Osteoblast (primary cell): ENCODE measurements at regions not wholly inside any gene's neighbourhood (a gene's known extent, or its start where the extent isn't known, plus 50 kb on each side); places are given as distances from the start of the nearest gene placed in this dataset.

Source experiments
- DNase-seq: peaks from one replicate; pipeline ENCODE4 v3.0.0; 2011; ENCODE audit warnings: low spot score, mixed read lengths; ENCODE audit not compliant: insufficient read length; ENCODE audit errors: missing footprints
- H2AFZ ChIP-seq: 2 replicates; pipeline ENCODE4 v1.6.0; 2011; ENCODE audit warnings: mild to moderate bottlenecking, low read length
- H3K27ac ChIP-seq: 2 replicates; pipeline ENCODE4 v1.5.1; 2011; ENCODE audit warnings: mild to moderate bottlenecking, low read depth, low read length, moderate library complexity
- H3K27me3 ChIP-seq: 2 replicates; pipeline ENCODE4 v1.6.0; 2012; ENCODE audit warnings: mild to moderate bottlenecking, control low read depth, inconsistent platforms, low read length, moderate library complexity; ENCODE audit not compliant: insufficient read depth
- H3K36me3 ChIP-seq: 2 replicates; pipeline ENCODE4 v1.5.1; 2011; ENCODE audit warnings: mild to moderate bottlenecking, low read length, control low read depth, moderate library complexity; ENCODE audit not compliant: insufficient read depth
- H3K4me1 ChIP-seq: 2 replicates; pipeline ENCODE4 v1.5.1; 2011; ENCODE audit warnings: mild to moderate bottlenecking, low read length, control low read depth, moderate library complexity; ENCODE audit not compliant: insufficient read depth
- H3K4me2 ChIP-seq: 2 replicates; pipeline ENCODE4 v1.6.0; 2011; ENCODE audit warnings: mild to moderate bottlenecking, low read length; ENCODE audit not compliant: insufficient read depth
- H3K4me3 ChIP-seq: fragments of 200-600 bp; sonication (generic); 3 replicates; pipeline ENCODE4 v1.5.1; 2012; ENCODE audit warnings: mild to moderate bottlenecking, low read length, inconsistent platforms; ENCODE audit not compliant: insufficient read depth
- H3K79me2 ChIP-seq: 2 replicates; pipeline ENCODE4 v1.6.0; 2012; ENCODE audit warnings: mild to moderate bottlenecking, low read length, control low read depth, inconsistent platforms; ENCODE audit not compliant: insufficient read depth
- H3K9me3 ChIP-seq: 2 replicates; pipeline ENCODE4 v1.5.1; 2011; ENCODE audit warnings: low read depth, low read length, control low read depth
- H4K20me1 ChIP-seq: 2 replicates; pipeline ENCODE4 v1.6.0; 2012; ENCODE audit warnings: mild to moderate bottlenecking, low read length, control low read depth; ENCODE audit not compliant: insufficient read depth
- CTCF ChIP-seq: IDR thresholded peaks from 2 replicates; pipeline ENCODE4 v1.5.1; 2011; ENCODE audit warnings: mild to moderate bottlenecking, low read depth, low read length, moderate library complexity; ENCODE audit errors: extremely low read depth

GRCh38 chr10:64011912-64012714, 490.9 kb downstream of the REEP3 start:
- H2AFZ ChIP-seq: no peak overlapping the region
- no peaks in the 10 kb centered on the region for H4K20me1 ChIP-seq
- no peaks in the 10 kb centered on the region for H3K27me3 ChIP-seq
- no peak for DNase-seq
- no peak overlapping the region for H3K27ac ChIP-seq
- H3K4me3 ChIP-seq: no peak overlapping the region
- H3K4me2 ChIP-seq: no peak overlapping the region
- no peaks in the 10 kb centered on the region for H3K4me1 ChIP-seq
- H3K79me2 ChIP-seq: no peaks in the 10 kb centered on the region
- TF ChIP-seq CTCF: no peak
- no peaks in the 10 kb centered on the region for H3K9me3 ChIP-seq
- no peaks in the 10 kb centered on the region for H3K36me3 ChIP-seq

GRCh38 chr10:64014281-64014680, 493.1 kb downstream of the REEP3 start:
- Histone ChIP-seq H3K4me2 (no peak overlapping the region), H3K27me3 (no peaks in the 10 kb centered on the region), H3K4me1 (no peaks in the 10 kb centered on the region), H3K27ac (no peak overlapping the region), H4K20me1 (no peaks in the 10 kb centered on the region), H3K9me3 (no peaks in the 10 kb centered on the region), H3K79me2 (no peaks in the 10 kb centered on the region), H3K36me3 (no peaks in the 10 kb centered on the region), H2AFZ (no peak overlapping the region), H3K4me3 (no peak overlapping the region)
- DNase-seq: no peak
- TF ChIP-seq CTCF: no peak

- Histone ChIP-seq H3K79me2 (no peaks in the 10 kb centered on the region), H4K20me1 (no peaks in the 10 kb centered on the region), H3K4me1 (no peaks in the 10 kb centered on the region), H3K27me3 (no peaks in the 10 kb centered on the region), H3K4me2 (no peak overlapping the region), H3K36me3 (no peaks in the 10 kb centered on the region), H3K27ac (no peak overlapping the region), H3K4me3 (no peak overlapping the region), H3K9me3 (no peaks in the 10 kb centered on the region), H2AFZ (no peak overlapping the region)
- TF ChIP-seq CTCF: no peak
- no peak for DNase-seq
Observed at GRCh38 chr10:64023926-64024470, 502.8 kb downstream of the REEP3 start.

GRCh38 chr10:64033711-64034110, 512.5 kb downstream of the REEP3 start:
- H2AFZ ChIP-seq: no peak overlapping the region
- H4K20me1 ChIP-seq: no peaks in the 10 kb centered on the region
- H3K4me1 ChIP-seq: no peaks in the 10 kb centered on the region
- no peaks in the 10 kb centered on the region for H3K9me3 ChIP-seq
- no peak for TF ChIP-seq CTCF
- H3K27me3 ChIP-seq: no peaks in the 10 kb centered on the region
- no peak overlapping the region for H3K27ac ChIP-seq
- H3K79me2 ChIP-seq: no peaks in the 10 kb centered on the region
- no peaks in the 10 kb centered on the region for H3K36me3 ChIP-seq
- no peak for DNase-seq
- H3K4me2 ChIP-seq: no peak overlapping the region
- H3K4me3 ChIP-seq: no peak overlapping the region
